ENCODE measurements at regions not wholly inside any gene's neighbourhood (a gene's known extent, or its start where the extent isn't known, plus 50 kb on each side); places are given as distances from the start of the nearest gene placed in this dataset.

DNA sequence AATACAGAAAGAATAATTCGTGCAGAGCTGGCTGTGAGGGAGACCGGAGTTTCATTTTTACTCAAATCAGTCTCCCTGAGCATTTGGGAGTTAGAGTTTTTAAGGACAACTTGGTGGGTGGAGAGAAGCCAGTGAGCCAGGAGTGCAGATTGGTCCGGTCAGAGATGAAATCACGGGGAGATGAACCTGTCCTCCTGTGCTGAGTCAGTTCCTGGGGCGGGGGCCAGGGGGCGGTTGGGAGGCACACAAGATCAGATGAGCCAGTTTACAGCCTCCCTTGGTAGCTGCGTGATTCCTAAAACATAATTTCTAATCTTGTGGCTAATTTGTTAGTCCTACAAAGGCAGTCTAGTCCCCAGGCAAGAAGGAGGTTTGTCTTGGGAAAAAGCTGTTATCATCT is 1267.9 kb downstream of the AMY1C start:
- BruUV-seq (replicated peaks) = no TSS peak
- no peaks in the 10 kb centered on the region for H3K9me3 ChIP-seq (ENCODE audit: low read depth, low read length, poor library complexity, severe bottlenecking)
- intact Hi-C loops (cut with micrococcal nuclease; ENCODE audit: unreplicated experiment) = no loop called here
- no peaks in the 10 kb centered on the region for H3K27me3 ChIP-seq (replicated peaks; ENCODE audit: insufficient read depth, low read depth, low read length, poor library complexity)
- H3K4me3 ChIP-seq (ENCODE audit: low read depth, low read length, poor library complexity, severe bottlenecking) = no peak overlapping the region
- TF ChIP-seq EZH2 (IDR thresholded peaks at IDR 0.05; ENCODE audit: borderline replicate concordance, low read depth, low read length, poor library complexity, severe bottlenecking) = no peak
- H3K27ac ChIP-seq (ENCODE audit: low read depth, low read length, poor library complexity, severe bottlenecking) = no peak overlapping the region
- DNase-seq (ENCODE audit: low spot score) = no peak
- no peaks in the 10 kb centered on the region for H3K36me3 ChIP-seq (ENCODE audit: insufficient read depth, low read length, poor library complexity, severe bottlenecking)
- ChIA-PET POLR2A (ENCODE audit: low non-redundant PET) (no interaction called here), CTCF (no interaction called here)
- H3K4me1 ChIP-seq (ENCODE audit: insufficient read depth, low read length, poor library complexity, severe bottlenecking) = no peaks in the 10 kb centered on the region

DNA sequence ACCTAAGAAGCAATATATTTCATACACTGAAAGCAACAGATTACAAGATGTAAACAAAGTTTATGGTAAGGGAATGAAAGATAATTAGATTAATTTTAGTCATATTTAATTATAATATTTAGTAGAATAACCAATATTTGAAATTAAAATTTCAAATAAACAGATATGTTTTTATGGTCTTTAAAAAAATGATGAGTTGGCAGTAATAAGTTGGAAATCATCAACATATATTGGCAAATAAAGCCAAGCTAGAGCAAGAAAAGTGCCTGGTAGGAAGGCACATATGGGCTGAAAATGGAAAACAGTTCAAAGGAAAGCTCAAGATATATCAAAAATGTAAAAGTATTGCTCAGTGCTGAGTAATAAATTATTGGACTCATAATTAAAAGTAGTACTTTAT is 1274.0 kb downstream of the AMY1C start:
- TF ChIP-seq EZH2 (IDR thresholded peaks at IDR 0.05; ENCODE audit: borderline replicate concordance, low read depth, low read length, poor library complexity, severe bottlenecking) = no peak
- TF ChIP-seq, protein P1, sequence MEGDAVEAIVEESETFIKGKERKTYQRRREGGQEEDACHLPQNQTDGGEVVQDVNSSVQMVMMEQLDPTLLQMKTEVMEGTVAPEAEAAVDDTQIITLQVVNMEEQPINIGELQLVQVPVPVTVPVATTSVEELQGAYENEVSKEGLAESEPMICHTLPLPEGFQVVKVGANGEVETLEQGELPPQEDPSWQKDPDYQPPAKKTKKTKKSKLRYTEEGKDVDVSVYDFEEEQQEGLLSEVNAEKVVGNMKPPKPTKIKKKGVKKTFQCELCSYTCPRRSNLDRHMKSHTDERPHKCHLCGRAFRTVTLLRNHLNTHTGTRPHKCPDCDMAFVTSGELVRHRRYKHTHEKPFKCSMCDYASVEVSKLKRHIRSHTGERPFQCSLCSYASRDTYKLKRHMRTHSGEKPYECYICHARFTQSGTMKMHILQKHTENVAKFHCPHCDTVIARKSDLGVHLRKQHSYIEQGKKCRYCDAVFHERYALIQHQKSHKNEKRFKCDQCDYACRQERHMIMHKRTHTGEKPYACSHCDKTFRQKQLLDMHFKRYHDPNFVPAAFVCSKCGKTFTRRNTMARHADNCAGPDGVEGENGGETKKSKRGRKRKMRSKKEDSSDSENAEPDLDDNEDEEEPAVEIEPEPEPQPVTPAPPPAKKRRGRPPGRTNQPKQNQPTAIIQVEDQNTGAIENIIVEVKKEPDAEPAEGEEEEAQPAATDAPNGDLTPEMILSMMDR (conservative IDR thresholded peaks at IDR 0.05; ENCODE audit: low read depth, low read length) = no peak
- intact Hi-C loops (cut with micrococcal nuclease; ENCODE audit: unreplicated experiment) = no loop called here
- Histone ChIP-seq H3K36me3 (ENCODE audit: insufficient read depth, low read length, poor library complexity, severe bottlenecking) (no peaks in the 10 kb centered on the region), H3K9me3 (ENCODE audit: low read depth, low read length, poor library complexity, severe bottlenecking) (no peaks in the 10 kb centered on the region), H3K27ac (ENCODE audit: low read depth, low read length, poor library complexity, severe bottlenecking) (no peak overlapping the region), H3K27me3 (replicated peaks; ENCODE audit: insufficient read depth, low read depth, low read length, poor library complexity) (no peaks in the 10 kb centered on the region), H3K4me1 (ENCODE audit: insufficient read depth, low read length, poor library complexity, severe bottlenecking) (no peaks in the 10 kb centered on the region), H3K4me3 (ENCODE audit: low read depth, low read length, poor library complexity, severe bottlenecking) (no peak overlapping the region)
- DNase-seq (ENCODE audit: low spot score) = no peak
- no TSS peak for BruUV-seq (replicated peaks)
- CTCF ChIA-PET = no interaction called here
- POLR2A ChIA-PET (ENCODE audit: low non-redundant PET) = no interaction called here

DNA sequence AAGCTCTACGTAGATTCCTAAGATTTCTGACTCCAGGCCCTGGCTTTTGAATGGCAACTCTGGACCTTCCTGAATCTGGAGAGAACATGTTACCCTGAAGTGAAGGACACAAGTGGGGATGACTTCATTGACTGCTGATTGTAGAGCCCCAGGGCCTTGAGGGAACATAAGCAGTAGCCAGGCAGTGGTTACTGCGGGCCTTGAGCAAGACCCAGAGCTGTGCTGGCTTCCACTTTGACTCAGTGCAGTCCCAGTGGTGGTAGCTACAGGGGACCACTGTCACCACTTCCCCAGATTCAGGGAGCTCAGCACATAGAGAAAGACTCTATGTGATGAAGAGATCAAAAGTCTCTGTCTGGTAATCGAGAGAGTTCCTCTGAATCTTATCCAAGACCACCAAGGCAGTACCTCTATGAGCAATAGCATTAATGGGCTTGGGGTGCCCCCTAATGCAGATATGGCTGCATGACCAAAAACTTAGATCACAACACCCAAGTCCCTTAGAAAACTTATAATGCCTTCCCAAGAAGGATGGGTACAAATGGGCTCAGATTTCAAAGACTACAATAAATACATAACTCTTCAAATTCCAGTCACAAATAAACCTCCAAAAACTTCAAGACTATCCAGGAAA is 1278.3 kb downstream of the AMY1C start:
- POLR2A ChIA-PET (ENCODE audit: low non-redundant PET) = no interaction called here

More for the DNA sequence above, 1278.3 kb downstream of the AMY1C start:
- Histone ChIP-seq H3K4me3 (ENCODE audit: low read depth, low read length, poor library complexity, severe bottlenecking) (no peak overlapping the region), H3K36me3 (ENCODE audit: insufficient read depth, low read length, poor library complexity, severe bottlenecking) (no peaks in the 10 kb centered on the region), H3K9me3 (ENCODE audit: low read depth, low read length, poor library complexity, severe bottlenecking) (no peaks in the 10 kb centered on the region), H3K4me1 (ENCODE audit: insufficient read depth, low read length, poor library complexity, severe bottlenecking) (no peaks in the 10 kb centered on the region), H3K27ac (ENCODE audit: low read depth, low read length, poor library complexity, severe bottlenecking) (no peak overlapping the region), H3K27me3 (replicated peaks; ENCODE audit: insufficient read depth, low read depth, low read length, poor library complexity) (no peaks in the 10 kb centered on the region)
- CTCF ChIA-PET = interaction anchor here (1.0 kb wide), 1 partner anchor 240 kb away, joined by 3 read pairs; no protein-coding TSS in a partner anchor
- BruUV-seq (replicated peaks) = no TSS peak
- no peak for TF ChIP-seq EZH2 (IDR thresholded peaks at IDR 0.05; ENCODE audit: borderline replicate concordance, low read depth, low read length, poor library complexity, severe bottlenecking)
- TF ChIP-seq, protein P1 (conservative IDR thresholded peaks at IDR 0.05; ENCODE audit: low read depth, low read length) = peak; percentile 50
- peak; percentile 47 for DNase-seq (ENCODE audit: low spot score)
- intact Hi-C loops (cut with micrococcal nuclease; ENCODE audit: unreplicated experiment) = loop anchor here (1.0 to 5.0 kb wide), 4 partner anchors 248 to 1239 kb away; no protein-coding TSS in a partner anchor

Measured in A673 (cell line).